ENCODE measurements at regions not wholly inside any gene's neighbourhood (a gene's known extent, or its start where the extent isn't known, plus 50 kb on each side); places are given as distances from the start of the nearest gene placed in this dataset.

DNA sequence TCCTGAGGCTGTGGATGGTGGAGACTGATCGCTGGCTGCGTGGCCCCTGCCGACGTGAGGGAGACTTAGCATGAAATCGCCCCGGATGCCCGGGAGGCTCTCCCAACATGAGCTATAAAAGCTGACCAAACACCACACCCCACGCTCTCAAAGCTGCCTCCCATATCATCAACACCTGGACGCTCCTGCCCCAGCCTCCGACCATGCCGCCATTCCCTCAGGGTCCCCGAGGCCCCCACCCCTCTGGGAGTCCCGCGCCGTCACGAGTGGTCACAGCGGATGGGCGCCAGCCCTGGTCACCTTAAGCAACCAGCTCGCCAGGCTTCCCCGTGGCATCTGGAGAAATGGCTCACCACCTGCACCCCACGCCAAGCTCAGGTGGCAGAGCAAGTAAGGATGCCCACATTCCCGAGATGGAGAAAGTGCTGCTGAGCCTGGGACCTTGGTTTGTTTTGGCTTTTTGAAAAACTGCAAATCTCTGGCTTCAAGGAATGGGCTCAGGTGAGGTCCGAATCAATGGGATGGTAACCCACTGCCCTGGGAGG, 196.0 kb downstream of the MED10 start:
- no peak overlapping the region for H3K27ac ChIP-seq (ENCODE audit: low read depth in 1 of 3, low read length in 2 of 3)
- DNase-seq (no peak), FAIRE-seq (no peak)
- WGBS, 3 donors: 75 to 79% (median 75%) methylated on average over 23 of the region's 23 CpGs
- no peaks in the 10 kb centered on the region for H3K27me3 ChIP-seq (ENCODE audit: control insufficient read depth in 3 of 3, insufficient read depth in 3 of 3, low read length in 3 of 3)
- no peaks in the 10 kb centered on the region for H3K4me1 ChIP-seq (ENCODE audit: control insufficient read depth in 3 of 3, insufficient read depth in 2 of 3, low read depth in 1 of 3, low read length in 2 of 3)
- H3K36me3 ChIP-seq (ENCODE audit: control insufficient read depth in 3 of 3, insufficient read depth in 2 of 3, low read depth in 1 of 3, low read length in 3 of 3): no peaks in the 10 kb centered on the region
- H3K9me3 ChIP-seq (ENCODE audit: control insufficient read depth in 2 of 2, insufficient read depth in 1 of 2, low read depth in 1 of 2, low read length in 1 of 2): no peaks in the 10 kb centered on the region
- H3K4me3 ChIP-seq (ENCODE audit: low read depth in 1 of 3, low read length in 3 of 3): no peak overlapping the region

- Histone ChIP-seq H3K27me3 (ENCODE audit: control insufficient read depth in 3 of 3, insufficient read depth in 3 of 3, low read length in 3 of 3) (no peaks in the 10 kb centered on the region), H3K36me3 (ENCODE audit: control insufficient read depth in 3 of 3, insufficient read depth in 2 of 3, low read depth in 1 of 3, low read length in 3 of 3) (no peaks in the 10 kb centered on the region), H3K4me1 (ENCODE audit: control insufficient read depth in 3 of 3, insufficient read depth in 2 of 3, low read depth in 1 of 3, low read length in 2 of 3) (no peaks in the 10 kb centered on the region), H3K9me3 (ENCODE audit: control insufficient read depth in 2 of 2, insufficient read depth in 1 of 2, low read depth in 1 of 2, low read length in 1 of 2) (no peaks in the 10 kb centered on the region), H3K27ac (ENCODE audit: low read depth in 1 of 3, low read length in 2 of 3) (no peak overlapping the region), H3K4me3 (ENCODE audit: low read depth in 1 of 3, low read length in 3 of 3) (no peak overlapping the region)
- DNase-seq (no peak), FAIRE-seq (no peak)
- WGBS, 3 donors: 79 to 82% (median 81%) methylated on average over 15 of the region's 15 CpGs
Measured at GRCh38 chr5:6181871-6182270, 196.5 kb downstream of the MED10 start.

GRCh38 chr5:6181147-6181729, 197.1 kb downstream of the MED10 start:
- no peak for FAIRE-seq

GRCh38 chr5:6180231-6180872, 198.0 kb downstream of the MED10 start:
- WGBS, 3 donors: 55 to 76% (median 60%) methylated on average over 2 of the region's 2 CpGs
- FAIRE-seq (no peak), DNase-seq (no peak)
- H3K27ac ChIP-seq (ENCODE audit: low read depth in 1 of 3, low read length in 2 of 3): no peak overlapping the region
- no peaks in the 10 kb centered on the region for H3K27me3 ChIP-seq (ENCODE audit: control insufficient read depth in 3 of 3, insufficient read depth in 3 of 3, low read length in 3 of 3)
- H3K36me3 ChIP-seq (ENCODE audit: control insufficient read depth in 3 of 3, insufficient read depth in 2 of 3, low read depth in 1 of 3, low read length in 3 of 3): no peaks in the 10 kb centered on the region
- no peaks in the 10 kb centered on the region for H3K4me1 ChIP-seq (ENCODE audit: control insufficient read depth in 3 of 3, insufficient read depth in 2 of 3, low read depth in 1 of 3, low read length in 2 of 3)
- no peaks in the 10 kb centered on the region for H3K9me3 ChIP-seq (ENCODE audit: control insufficient read depth in 2 of 2, insufficient read depth in 1 of 2, low read depth in 1 of 2, low read length in 1 of 2)
- H3K4me3 ChIP-seq (ENCODE audit: low read depth in 1 of 3, low read length in 3 of 3): no peak overlapping the region

More at GRCh38 chr5:6181147-6181729, 197.1 kb downstream of the MED10 start:
- Histone ChIP-seq H3K27ac (ENCODE audit: low read depth in 1 of 3, low read length in 2 of 3) (no peak overlapping the region), H3K4me3 (ENCODE audit: low read depth in 1 of 3, low read length in 3 of 3) (no peak overlapping the region), H3K9me3 (ENCODE audit: control insufficient read depth in 2 of 2, insufficient read depth in 1 of 2, low read depth in 1 of 2, low read length in 1 of 2) (no peaks in the 10 kb centered on the region), H3K36me3 (ENCODE audit: control insufficient read depth in 3 of 3, insufficient read depth in 2 of 3, low read depth in 1 of 3, low read length in 3 of 3) (no peaks in the 10 kb centered on the region), H3K27me3 (ENCODE audit: control insufficient read depth in 3 of 3, insufficient read depth in 3 of 3, low read length in 3 of 3) (no peaks in the 10 kb centered on the region), H3K4me1 (ENCODE audit: control insufficient read depth in 3 of 3, insufficient read depth in 2 of 3, low read depth in 1 of 3, low read length in 2 of 3) (no peaks in the 10 kb centered on the region)
- WGBS, 3 donors: 66 to 70% (median 66%) methylated on average over 5 of the region's 5 CpGs
- no peak for DNase-seq

DNA sequence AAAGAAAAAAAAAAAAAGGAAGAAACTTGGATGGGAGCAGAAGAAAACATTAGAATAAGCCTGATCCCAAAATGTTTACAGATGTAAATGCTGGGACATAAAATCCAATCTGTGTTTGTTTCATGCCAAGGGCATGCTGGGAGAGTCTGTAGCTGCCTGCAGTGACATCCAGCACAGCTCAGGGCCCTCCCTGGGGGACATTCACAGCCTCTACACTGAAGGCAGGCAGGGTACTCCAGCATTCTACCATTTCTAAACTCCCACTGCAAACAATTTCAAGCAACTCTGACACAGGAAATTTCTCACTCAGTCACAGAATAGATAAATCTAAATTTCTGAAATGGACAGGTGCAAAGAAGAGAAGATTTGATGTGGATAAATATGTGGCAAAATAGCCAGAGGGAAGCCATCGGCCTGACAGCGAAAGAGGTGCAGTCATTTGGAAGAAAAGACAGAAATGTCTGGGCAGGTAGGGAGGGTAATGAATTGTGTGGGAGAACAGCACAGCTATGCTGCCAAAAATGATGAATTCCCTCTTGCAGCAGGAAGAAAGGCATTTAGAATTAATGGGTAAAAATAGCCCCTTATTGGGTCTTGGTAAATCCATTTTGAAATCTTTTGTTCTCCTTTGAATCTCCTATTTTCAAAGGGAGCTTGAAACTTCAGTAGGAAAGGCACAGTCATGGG, 199.4 kb downstream of the MED10 start:
- no peak for FAIRE-seq
- H3K9me3 ChIP-seq (ENCODE audit: control insufficient read depth in 2 of 2, insufficient read depth in 1 of 2, low read depth in 1 of 2, low read length in 1 of 2): no peaks in the 10 kb centered on the region
- H3K4me1 ChIP-seq (ENCODE audit: control insufficient read depth in 3 of 3, insufficient read depth in 2 of 3, low read depth in 1 of 3, low read length in 2 of 3): no peaks in the 10 kb centered on the region
- no peak for DNase-seq
- H3K27me3 ChIP-seq (ENCODE audit: control insufficient read depth in 3 of 3, insufficient read depth in 3 of 3, low read length in 3 of 3): no peaks in the 10 kb centered on the region
- no peaks in the 10 kb centered on the region for H3K36me3 ChIP-seq (ENCODE audit: control insufficient read depth in 3 of 3, insufficient read depth in 2 of 3, low read depth in 1 of 3, low read length in 3 of 3)
- H3K27ac ChIP-seq (ENCODE audit: low read depth in 1 of 3, low read length in 2 of 3): no peak overlapping the region
- no peak overlapping the region for H3K4me3 ChIP-seq (ENCODE audit: low read depth in 1 of 3, low read length in 3 of 3)
- WGBS, 3 donors: 91 to 96% (median 92%) methylated on average over 2 of the region's 2 CpGs

DNA sequence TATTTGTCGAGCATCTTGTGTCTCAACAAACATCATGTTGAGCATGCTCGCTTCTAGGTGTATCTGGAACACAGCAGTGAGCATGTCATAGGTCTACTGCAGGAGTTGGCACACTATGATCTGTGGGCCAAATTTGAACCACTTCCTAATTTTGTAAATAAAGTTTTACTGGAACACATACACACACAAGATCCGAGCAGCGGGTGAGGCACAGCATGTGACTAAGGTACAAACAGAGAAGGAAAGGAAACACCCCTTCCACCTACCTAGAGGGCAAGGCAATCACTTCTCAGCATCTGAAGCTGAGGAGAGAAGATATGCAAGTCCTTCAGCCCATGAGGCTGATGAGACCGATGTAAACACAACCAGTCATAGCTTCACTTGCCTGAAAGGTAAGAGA, 200.4 kb downstream of the MED10 start:
- no peaks in the 10 kb centered on the region for H3K9me3 ChIP-seq (ENCODE audit: control insufficient read depth in 2 of 2, insufficient read depth in 1 of 2, low read depth in 1 of 2, low read length in 1 of 2)
- 78 to 81% (median 79%) methylated on average over 5 of the region's 5 CpGs for WGBS, 3 donors
- H3K27ac ChIP-seq (ENCODE audit: low read depth in 1 of 3, low read length in 2 of 3): no peak overlapping the region
- no peaks in the 10 kb centered on the region for H3K36me3 ChIP-seq (ENCODE audit: control insufficient read depth in 3 of 3, insufficient read depth in 2 of 3, low read depth in 1 of 3, low read length in 3 of 3)
- no peaks in the 10 kb centered on the region for H3K4me1 ChIP-seq (ENCODE audit: control insufficient read depth in 3 of 3, insufficient read depth in 2 of 3, low read depth in 1 of 3, low read length in 2 of 3)
- DNase-seq: no peak
- H3K27me3 ChIP-seq (ENCODE audit: control insufficient read depth in 3 of 3, insufficient read depth in 3 of 3, low read length in 3 of 3): no peaks in the 10 kb centered on the region
- H3K4me3 ChIP-seq (ENCODE audit: low read depth in 1 of 3, low read length in 3 of 3): no peak overlapping the region
- FAIRE-seq: no peak

DNA sequence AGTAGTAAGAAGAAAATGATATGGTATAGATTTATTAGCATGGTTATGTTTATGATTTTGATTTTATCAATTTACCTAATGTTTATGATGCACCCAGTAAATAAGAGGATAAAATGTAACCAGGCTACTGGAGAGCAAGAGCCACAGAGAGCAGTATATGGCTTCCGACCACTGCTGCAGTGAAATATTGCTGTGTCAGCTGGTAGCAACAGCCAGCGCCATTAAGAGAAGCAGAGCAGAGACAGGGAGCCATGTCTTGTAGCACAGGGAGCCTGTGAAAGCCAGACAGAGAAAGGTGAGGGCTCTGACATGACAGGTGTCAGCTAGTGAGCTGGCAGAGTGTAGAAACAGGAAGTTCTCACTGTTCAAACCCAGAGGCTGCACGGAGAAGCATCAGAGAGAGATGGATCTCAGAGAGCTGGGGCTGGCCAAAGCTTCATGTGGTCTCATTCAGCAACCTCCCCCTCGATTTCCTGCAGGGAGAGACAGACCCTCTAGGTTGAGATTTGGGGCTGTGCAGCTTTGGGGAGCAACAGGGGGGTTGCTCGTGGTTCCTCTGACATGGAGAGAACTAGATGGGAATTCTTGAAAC, 202.1 kb downstream of the MED10 start:
- no peaks in the 10 kb centered on the region for H3K27me3 ChIP-seq (ENCODE audit: control insufficient read depth in 3 of 3, insufficient read depth in 3 of 3, low read length in 3 of 3)
- 43 to 62% (median 50%) methylated on average over 5 of the region's 5 CpGs for WGBS, 3 donors
- H3K9me3 ChIP-seq (ENCODE audit: control insufficient read depth in 2 of 2, insufficient read depth in 1 of 2, low read depth in 1 of 2, low read length in 1 of 2): no peaks in the 10 kb centered on the region
- DNase-seq (no peak), FAIRE-seq (no peak)
- no peaks in the 10 kb centered on the region for H3K36me3 ChIP-seq (ENCODE audit: control insufficient read depth in 3 of 3, insufficient read depth in 2 of 3, low read depth in 1 of 3, low read length in 3 of 3)
- no peak overlapping the region for H3K4me3 ChIP-seq (ENCODE audit: low read depth in 1 of 3, low read length in 3 of 3)
- H3K4me1 ChIP-seq (ENCODE audit: control insufficient read depth in 3 of 3, insufficient read depth in 2 of 3, low read depth in 1 of 3, low read length in 2 of 3): no peaks in the 10 kb centered on the region
- no peak overlapping the region for H3K27ac ChIP-seq (ENCODE audit: low read depth in 1 of 3, low read length in 2 of 3)

- Histone ChIP-seq H3K4me1 (ENCODE audit: control insufficient read depth in 3 of 3, insufficient read depth in 2 of 3, low read depth in 1 of 3, low read length in 2 of 3) (no peaks in the 10 kb centered on the region), H3K27me3 (ENCODE audit: control insufficient read depth in 3 of 3, insufficient read depth in 3 of 3, low read length in 3 of 3) (no peaks in the 10 kb centered on the region), H3K27ac (ENCODE audit: low read depth in 1 of 3, low read length in 2 of 3) (no peak overlapping the region), H3K4me3 (ENCODE audit: low read depth in 1 of 3, low read length in 3 of 3) (no peak overlapping the region), H3K36me3 (ENCODE audit: control insufficient read depth in 3 of 3, insufficient read depth in 2 of 3, low read depth in 1 of 3, low read length in 3 of 3) (no peaks in the 10 kb centered on the region), H3K9me3 (ENCODE audit: control insufficient read depth in 2 of 2, insufficient read depth in 1 of 2, low read depth in 1 of 2, low read length in 1 of 2) (no peaks in the 10 kb centered on the region)
- WGBS, 3 donors: 67 to 80% (median 72%) methylated on average over 6 of the region's 6 CpGs
- FAIRE-seq (no peak), DNase-seq (no peak)
Measured at GRCh38 chr5:6175172-6175854, 203.0 kb downstream of the MED10 start.

Measured in small intestine (tissue), 7 donors.